GM12875 (cell line): ENCODE measurements at regions not wholly inside any gene's neighbourhood (a gene's known extent, or its start where the extent isn't known, plus 50 kb on each side); places are given as distances from the start of the nearest gene placed in this dataset.

Experiments used
- H3K4me3 ChIP-seq: one replicate; pipeline ENCODE4 v1.5.1; 2011; ENCODE audit warnings: low read depth, low read length, control low read depth
- TF ChIP-seq, protein P1 (sequence below): IDR thresholded peaks from 2 replicates; pipeline ENCODE4 v1.5.1; 2011; ENCODE audit warnings: low read depth, mild to moderate bottlenecking, control low read depth, inconsistent platforms, low read length, moderate library complexity, borderline replicate concordance; ENCODE audit not compliant: insufficient read depth

DNA sequence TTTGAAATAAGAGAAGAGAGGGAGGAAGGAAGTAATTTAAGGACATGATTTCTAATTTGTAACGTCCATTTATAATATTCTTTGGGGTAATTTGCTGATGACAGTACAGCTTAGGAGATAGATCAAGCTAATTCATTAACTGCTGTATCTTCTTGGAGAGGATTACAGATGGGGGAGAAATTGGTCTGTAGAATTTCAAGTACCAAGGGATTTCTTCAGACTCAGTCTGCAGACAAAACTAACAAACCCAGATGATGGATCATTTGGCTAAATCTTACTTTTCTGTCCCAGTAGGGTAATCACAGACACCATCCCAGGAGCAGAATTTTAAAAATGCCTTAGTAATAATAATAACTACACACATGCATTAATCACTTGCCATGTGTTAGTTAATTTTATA, 711.8 kb downstream of the KCNJ2 start:
- TF ChIP-seq, protein P1, sequence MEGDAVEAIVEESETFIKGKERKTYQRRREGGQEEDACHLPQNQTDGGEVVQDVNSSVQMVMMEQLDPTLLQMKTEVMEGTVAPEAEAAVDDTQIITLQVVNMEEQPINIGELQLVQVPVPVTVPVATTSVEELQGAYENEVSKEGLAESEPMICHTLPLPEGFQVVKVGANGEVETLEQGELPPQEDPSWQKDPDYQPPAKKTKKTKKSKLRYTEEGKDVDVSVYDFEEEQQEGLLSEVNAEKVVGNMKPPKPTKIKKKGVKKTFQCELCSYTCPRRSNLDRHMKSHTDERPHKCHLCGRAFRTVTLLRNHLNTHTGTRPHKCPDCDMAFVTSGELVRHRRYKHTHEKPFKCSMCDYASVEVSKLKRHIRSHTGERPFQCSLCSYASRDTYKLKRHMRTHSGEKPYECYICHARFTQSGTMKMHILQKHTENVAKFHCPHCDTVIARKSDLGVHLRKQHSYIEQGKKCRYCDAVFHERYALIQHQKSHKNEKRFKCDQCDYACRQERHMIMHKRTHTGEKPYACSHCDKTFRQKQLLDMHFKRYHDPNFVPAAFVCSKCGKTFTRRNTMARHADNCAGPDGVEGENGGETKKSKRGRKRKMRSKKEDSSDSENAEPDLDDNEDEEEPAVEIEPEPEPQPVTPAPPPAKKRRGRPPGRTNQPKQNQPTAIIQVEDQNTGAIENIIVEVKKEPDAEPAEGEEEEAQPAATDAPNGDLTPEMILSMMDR: no peak
- H3K4me3 ChIP-seq: no peak overlapping the region

DNA sequence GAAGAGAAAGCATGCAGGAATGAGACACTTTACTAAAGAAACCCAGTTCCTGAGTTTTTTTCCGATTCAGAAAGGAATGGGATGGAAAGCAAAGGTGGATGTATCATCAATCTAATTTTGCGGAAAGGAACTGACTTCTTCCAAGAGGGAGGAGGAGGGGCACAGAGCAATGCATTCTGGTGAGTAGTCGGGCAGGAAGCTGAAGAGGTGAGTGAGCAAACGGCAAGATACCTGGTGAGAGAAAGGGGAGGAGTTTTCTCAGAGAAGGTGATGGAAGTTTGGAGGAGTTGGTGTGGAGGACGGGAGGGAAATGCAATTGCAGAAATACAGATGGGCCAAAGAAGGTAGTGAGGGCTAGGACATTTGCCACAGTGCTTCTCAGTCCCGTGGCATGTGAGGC, 713.2 kb downstream of the KCNJ2 start:
- no peak overlapping the region for H3K4me3 ChIP-seq
- TF ChIP-seq, protein P1: no peak

DNA sequence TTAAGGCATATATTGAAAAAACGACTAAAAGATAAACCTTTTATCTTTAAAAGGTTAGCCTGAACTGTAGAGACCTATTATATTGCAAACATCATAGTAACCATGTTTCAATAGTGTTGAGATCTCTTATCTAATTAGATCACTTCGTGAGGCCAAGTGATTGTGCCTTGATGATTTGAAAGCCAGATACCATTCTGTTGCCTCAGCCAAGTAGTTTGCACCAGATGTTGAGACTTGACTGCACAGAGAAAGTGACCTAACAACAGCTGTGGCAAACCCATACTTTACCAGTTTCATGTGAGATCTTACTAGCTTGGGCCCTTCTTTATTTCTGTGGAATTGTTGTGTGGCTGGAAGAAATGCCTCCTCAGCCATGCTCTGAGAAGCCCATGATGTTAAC, 717.3 kb downstream of the KCNJ2 start:
- TF ChIP-seq, protein P1: no peak
- no peak overlapping the region for H3K4me3 ChIP-seq

DNA sequence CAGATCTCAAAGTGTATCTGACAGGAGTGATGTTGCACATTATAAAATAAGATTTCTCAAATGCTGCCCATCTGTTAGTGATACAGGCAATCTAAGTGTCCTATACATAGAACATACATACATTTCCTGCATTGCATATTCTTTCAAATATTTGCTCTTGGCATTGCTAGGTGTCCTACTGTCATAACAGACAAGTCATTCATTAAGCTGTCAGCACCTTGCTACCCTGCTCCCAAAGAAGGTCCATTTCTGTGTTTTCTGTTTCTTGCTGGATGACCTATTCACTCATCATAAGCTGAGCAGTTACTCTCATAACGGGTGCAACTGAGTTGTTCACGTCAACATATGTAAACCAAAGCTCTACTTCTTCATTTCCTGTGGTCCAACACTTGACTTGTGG, 719.0 kb downstream of the KCNJ2 start:
- TF ChIP-seq, protein P1: no peak
- no peak overlapping the region for H3K4me3 ChIP-seq

DNA sequence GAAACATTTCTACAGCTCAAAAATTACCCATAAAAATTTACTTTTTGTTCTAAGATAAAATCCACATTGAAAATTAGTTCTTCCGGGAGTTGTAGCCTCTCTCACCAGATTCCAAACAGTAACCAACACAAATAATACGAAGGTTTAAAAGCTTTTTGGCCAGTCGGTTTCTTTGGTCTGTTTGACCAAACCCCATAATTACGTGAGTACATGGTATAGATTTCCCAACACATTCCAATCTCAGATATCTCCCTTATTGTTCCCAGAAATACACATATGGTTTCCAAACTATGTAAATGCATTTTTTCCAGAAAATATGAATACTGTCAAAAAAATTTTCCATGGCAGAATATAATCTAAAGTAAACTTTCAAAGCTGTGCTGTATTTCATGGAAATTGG, 722.0 kb downstream of the KCNJ2 start:
- H3K4me3 ChIP-seq: no peak overlapping the region
- TF ChIP-seq, protein P1: no peak

DNA sequence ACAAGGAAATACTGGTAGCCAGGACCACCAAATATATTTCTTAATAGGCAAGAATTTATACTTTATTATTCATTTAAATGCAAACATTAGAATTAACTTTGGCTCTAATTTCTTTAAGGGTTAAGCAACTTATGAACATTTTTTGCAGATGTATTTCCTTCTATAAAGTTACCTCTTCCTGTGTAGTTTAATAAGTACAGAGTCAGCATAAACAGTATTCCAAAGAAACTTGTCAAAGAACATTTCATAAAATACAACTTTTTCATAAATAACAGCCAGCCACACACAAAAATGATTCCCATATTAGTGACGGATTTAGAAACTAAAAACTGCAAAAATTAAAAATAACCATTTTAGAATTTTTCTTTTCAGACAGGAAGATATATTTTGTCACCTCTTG, 723.2 kb downstream of the KCNJ2 start:
- TF ChIP-seq, protein P1: no peak
- H3K4me3 ChIP-seq: no peak overlapping the region

DNA sequence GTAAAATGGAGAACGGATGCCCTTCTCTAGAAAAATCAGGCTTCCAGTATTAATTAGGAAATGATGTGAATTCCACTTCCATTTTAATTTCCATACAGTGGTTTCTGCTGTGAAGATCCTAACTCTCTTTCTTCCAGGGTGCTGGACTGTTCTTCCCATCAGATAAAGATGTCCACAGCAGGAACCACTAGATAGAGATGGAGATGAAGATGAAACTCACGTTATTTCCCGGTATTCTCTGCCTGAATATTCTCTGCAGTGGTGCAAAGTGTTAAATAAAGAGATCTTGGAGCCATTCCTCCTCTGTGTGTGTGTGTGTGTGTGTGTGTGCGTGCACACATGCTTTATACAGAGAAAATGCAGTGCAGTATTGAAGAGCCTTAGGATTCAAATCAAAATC, 727.5 kb downstream of the KCNJ2 start:
- H3K4me3 ChIP-seq: no peak overlapping the region
- TF ChIP-seq, protein P1: no peak
